H1 (cell line): ENCODE measurements at regions not wholly inside any gene's neighbourhood (a gene's known extent, or its start where the extent isn't known, plus 50 kb on each side); places are given as distances from the start of the nearest gene placed in this dataset.

ENCODE experiments used
- CTCF ChIA-PET: fragments of 300-600 bp; sonication (Branson Sonifier 250); formaldehyde crosslinking; loops from one replicate; lab custom pipeline; 2021; ENCODE audit not compliant: partially characterized antibody; lab: Charles Lee
- POLR2A ChIA-PET: fragments of 300-600 bp; sonication (Branson Sonifier 250); formaldehyde crosslinking; loops from one replicate; lab custom pipeline; 2021; ENCODE audit warnings: inconsistent platforms; ENCODE audit not compliant: partially characterized antibody; lab: Charles Lee
- DNase-seq, 2 experiments: peaks; one replicate each; pipeline versions ENCODE4 v3.0.0 to v3.0.0-alpha.2; 2010 to 2022; ENCODE audit warnings: low spot score in 2 of 2, low read depth in 1 of 2, mixed read lengths in 1 of 2
- FAIRE-seq: peaks from 2 replicates; lab custom pipeline; 2011; peaks lifted over from hg19 to GRCh38; lab: Jason Lieb, UNC
- H2AFZ ChIP-seq: 2 replicates; pipeline ENCODE4 v1.8.1; 2012; ENCODE audit warnings: low read length, inconsistent platforms
- H2AK5ac ChIP-seq: 2 replicates; pipeline ENCODE4 v1.6.1; 2013; ENCODE audit warnings: low read depth, low read length
- H2BK120ac ChIP-seq: replicated peaks from 2 replicates; pipeline ENCODE3; 2013; ENCODE audit warnings: low read depth, low read length, inconsistent platforms
- H2BK12ac ChIP-seq: 2 replicates; pipeline ENCODE4 v1.6.1; 2013; ENCODE audit warnings: low read depth, low read length
- H2BK15ac ChIP-seq: 2 replicates; pipeline ENCODE4 v1.6.1; 2013; ENCODE audit warnings: low read length
- H2BK20ac ChIP-seq: 2 replicates; pipeline ENCODE4 v1.6.1; 2013; ENCODE audit warnings: low read length
- H2BK5ac ChIP-seq: 2 replicates; pipeline ENCODE4 v1.6.1; 2013; ENCODE audit warnings: low read depth, low read length
- H3K14ac ChIP-seq: 2 replicates; pipeline ENCODE4 v1.6.1; 2013; ENCODE audit warnings: inconsistent platforms; ENCODE audit not compliant: insufficient read length
- H3K18ac ChIP-seq: 2 replicates; pipeline ENCODE4 v1.6.1; 2013; ENCODE audit warnings: low read length; ENCODE audit errors: extremely low read depth
- H3K23ac ChIP-seq: 2 replicates; pipeline ENCODE4 v1.6.1; 2013; ENCODE audit warnings: inconsistent platforms; ENCODE audit not compliant: insufficient read length
- H3K23me2 ChIP-seq: 2 replicates; pipeline ENCODE4 v1.6.1; 2013; ENCODE audit warnings: low read depth, low read length
- H3K27ac ChIP-seq: 2 replicates; pipeline ENCODE4 v1.6.1; 2011; ENCODE audit warnings: low read depth, low read length, inconsistent platforms
- H3K27me3 ChIP-seq, 4 experiments: replicated peaks in 1 of 4; 1 replicate in 1 of 4; 2 replicates in 3 of 4; pipeline versions ENCODE4 v1.6.1 to v1.8.1; 2011 to 2013; ENCODE audit warnings: low read length in 3 of 4, mild to moderate bottlenecking in 3 of 4, inconsistent platforms in 2 of 4, mixed read lengths in 2 of 4, moderate library complexity in 1 of 4; ENCODE audit not compliant: control insufficient read depth in 3 of 4, insufficient read depth in 3 of 4; ENCODE audit errors: extremely low read depth in 1 of 4
- H3K36me3 ChIP-seq, 4 experiments: 2 replicates each; pipeline versions ENCODE4 v1.6.1 to v1.8.1; 2011 to 2013; ENCODE audit warnings: mild to moderate bottlenecking in 4 of 4, low read length in 3 of 4, moderate library complexity in 2 of 4, control low read depth in 1 of 4, inconsistent platforms in 1 of 4; ENCODE audit not compliant: insufficient read depth in 4 of 4, control insufficient read depth in 2 of 4
- H3K4ac ChIP-seq: replicated peaks from 2 replicates; pipeline ENCODE3; 2013; ENCODE audit warnings: low read length, low read depth, mixed read lengths, inconsistent platforms; ENCODE audit not compliant: insufficient read length
- H3K4me1 ChIP-seq, 4 experiments: replicated peaks in 1 of 4; 1 replicate in 1 of 4; 2 replicates in 3 of 4; pipeline versions ENCODE4 v1.6.1 to v1.8.1; 2011 to 2013; ENCODE audit warnings: low read length in 3 of 4, inconsistent platforms in 2 of 4, mixed read lengths in 1 of 4; ENCODE audit not compliant: insufficient read depth in 4 of 4, control insufficient read depth in 3 of 4
- H3K4me2 ChIP-seq, 2 experiments: 2 replicates each; pipeline versions ENCODE4 v1.6.1 to v1.8.1; 2011 to 2013; ENCODE audit warnings: low read depth in 2 of 2, low read length in 2 of 2, control low read depth in 1 of 2, inconsistent platforms in 1 of 2, mild to moderate bottlenecking in 1 of 2; ENCODE audit not compliant: insufficient read depth in 1 of 2
- H3K4me3 ChIP-seq, 4 experiments: fragments of 200-600, 300-600 bp in 1 of 4; sonication (generic), shearing (Covaris generic), sonication (Bioruptor Twin) in 1 of 4; 2 replicates each; pipeline versions ENCODE4 v1.5.1 to v1.8.1; 2011 to 2016; ENCODE audit warnings: low read length in 4 of 4, low read depth in 3 of 4, control low read depth in 2 of 4, inconsistent platforms in 2 of 4, mild to moderate bottlenecking in 2 of 4, mixed read lengths in 1 of 4, moderate library complexity in 1 of 4; ENCODE audit not compliant: insufficient read depth in 2 of 4; ENCODE audit errors: extremely low read depth in 1 of 4
- H3K56ac ChIP-seq: replicated peaks from 2 replicates; pipeline ENCODE3; 2013; ENCODE audit warnings: low read depth, mild to moderate bottlenecking, mixed read lengths, low read length, inconsistent platforms; ENCODE audit not compliant: insufficient read length
- H3K79me1 ChIP-seq: 2 replicates; pipeline ENCODE4 v1.6.1; 2013; ENCODE audit warnings: low read depth, low read length, control low read depth
- H3K79me2 ChIP-seq, 2 experiments: 2 replicates each; pipeline versions ENCODE4 v1.6.1 to v1.8.1; 2012 to 2013; ENCODE audit warnings: low read length in 2 of 2, mild to moderate bottlenecking in 2 of 2, inconsistent platforms in 1 of 2; ENCODE audit not compliant: insufficient read depth in 2 of 2, control insufficient read depth in 1 of 2
- H3K9ac ChIP-seq, 4 experiments: replicated peaks in 1 of 4; 1 replicate in 1 of 4; 2 replicates in 3 of 4; pipeline versions ENCODE4 v1.6.1 to v1.8.1; 2011 to 2013; ENCODE audit warnings: low read depth in 3 of 4, low read length in 3 of 4, control low read depth in 2 of 4, mild to moderate bottlenecking in 2 of 4, moderate library complexity in 2 of 4, inconsistent platforms in 1 of 4; ENCODE audit errors: extremely low read depth in 1 of 4
- H3K9me3 ChIP-seq, 2 experiments: 2 replicates each; pipeline versions ENCODE4 v1.6.1 to v1.8.1; 2012 to 2013; ENCODE audit warnings: mild to moderate bottlenecking in 2 of 2, moderate library complexity in 2 of 2, control low read depth in 1 of 2, inconsistent platforms in 1 of 2, low read depth in 1 of 2, low read length in 1 of 2, mixed read lengths in 1 of 2; ENCODE audit not compliant: insufficient read depth in 2 of 2
- H4K20me1 ChIP-seq, 2 experiments: replicated peaks in 1 of 2; 2 replicates each; pipeline versions ENCODE3 to v1.8.1; 2011 to 2013; ENCODE audit warnings: inconsistent platforms in 2 of 2, low read length in 2 of 2, mild to moderate bottlenecking in 1 of 2; ENCODE audit not compliant: insufficient read depth in 2 of 2, control insufficient read depth in 1 of 2
- H4K5ac ChIP-seq: 2 replicates; pipeline ENCODE4 v1.6.1; 2013; ENCODE audit warnings: low read length, low read depth, mixed read lengths, inconsistent platforms; ENCODE audit not compliant: insufficient read length
- H4K8ac ChIP-seq: 2 replicates; pipeline ENCODE4 v1.8.0; 2013; ENCODE audit warnings: mild to moderate bottlenecking, moderate library complexity, low read length, inconsistent platforms; ENCODE audit not compliant: insufficient read depth; ENCODE audit errors: extremely low read depth
- H4K91ac ChIP-seq: replicated peaks from 2 replicates; pipeline ENCODE3; 2013; ENCODE audit warnings: low read length, mixed read lengths, inconsistent platforms; ENCODE audit not compliant: insufficient read length
- ASH2L ChIP-seq: fragments of 200-600, 300-600 bp; sonication (generic); IDR thresholded peaks from one replicate; pipeline ENCODE4 v1.7.1; 2017; ENCODE audit warnings: low read length
- ATF3 ChIP-seq: IDR thresholded peaks from 2 replicates; pipeline ENCODE4 v1.6.1; 2011; ENCODE audit warnings: low read depth, mild to moderate bottlenecking, low read length; ENCODE audit not compliant: insufficient read depth
- CHD1 ChIP-seq: IDR thresholded peaks from 2 replicates; pipeline ENCODE4 v1.6.1; 2012; ENCODE audit warnings: low read depth, low read length, improper control_type of control experiment
- CHD2 ChIP-seq: IDR thresholded peaks from 2 replicates; pipeline ENCODE4 v1.6.1; 2012; ENCODE audit warnings: low read length, improper control_type of control experiment
- KDM4A ChIP-seq: IDR thresholded peaks from one replicate; pipeline ENCODE4 v1.7.1; 2012; ENCODE audit warnings: low read depth, mild to moderate bottlenecking, moderate library complexity, low read length, inconsistent platforms; ENCODE audit not compliant: severe bottlenecking
- POU5F1 ChIP-seq: IDR thresholded peaks from 2 replicates; pipeline ENCODE4 v1.6.1; 2011; ENCODE audit warnings: low read depth, mild to moderate bottlenecking, low read length, moderate library complexity
- SIRT6 ChIP-seq: IDR thresholded peaks from one replicate; pipeline ENCODE4 v1.7.1; 2012; ENCODE audit warnings: low read length, inconsistent platforms
- TBP ChIP-seq: IDR thresholded peaks from 2 replicates; pipeline ENCODE4 v1.6.1; 2011; ENCODE audit warnings: low read depth, low read length, improper control_type of control experiment
- WGBS, 2 experiments: shearing (Covaris generic) in 1 of 2; methylation state at CpG; one replicate each; pipeline versions ENCODE4 v1.1.6 to v1.1.7; 2013 to 2015; ENCODE audit warnings: low lambda C conversion rate in 2 of 2, mixed read lengths in 2 of 2, inconsistent platforms in 1 of 2, low coverage in 1 of 2, missing lambda C conversion rate in 1 of 2; ENCODE audit not compliant: insufficient replicate concordance in 2 of 2, insufficient coverage in 1 of 2, insufficient read length in 1 of 2; ENCODE audit errors: extremely low coverage in 1 of 2, missing lambda C conversion rate in 1 of 2; 5-methylcytosine and 5-hydroxymethylcytosine counted together

GRCh38 chr16:62610291-62610690, 574.1 kb upstream of the CDH8 start:
- peak overlapping the region; percentile 32 for H3K23ac ChIP-seq
- no peaks in the 10 kb centered on the region for H4K20me1 ChIP-seq
- H3K4ac ChIP-seq = no peak overlapping the region
- no peak overlapping the region for H3K9ac ChIP-seq
- no peak overlapping the region for H4K5ac ChIP-seq
- H3K4me2 ChIP-seq = no peak overlapping the region
- no peak overlapping the region for H4K91ac ChIP-seq
- POLR2A ChIA-PET = no interaction called here
- no peaks in the 10 kb centered on the region for H3K79me2 ChIP-seq
- H2BK120ac ChIP-seq = no peak overlapping the region
- no peak for DNase-seq
- H2BK20ac ChIP-seq = no peak overlapping the region
- H3K27ac ChIP-seq = no peak overlapping the region
- H2BK12ac ChIP-seq = no peak overlapping the region
- TF ChIP-seq ASH2L (no peak), POU5F1 (no peak), CHD2 (no peak), ATF3 (no peak), SIRT6 (no peak), TBP (no peak), CHD1 (no peak), KDM4A (no peak)
- no peaks in the 10 kb centered on the region for H3K27me3 ChIP-seq
- no peaks in the 10 kb centered on the region for H3K36me3 ChIP-seq
- H3K18ac ChIP-seq = no peak overlapping the region
- H3K23me2 ChIP-seq = no peaks in the 10 kb centered on the region
- 0 out of 2 replicates have a peak overlapping the region, but pooled peaks have one; percentile 9 for H2AFZ ChIP-seq
- WGBS, 2 experiments = 91% methylated on average over 7 of the region's 7 CpGs; no CpG with 5 or more reads in 1 of the 2 experiments
- H3K4me3 ChIP-seq = no peak overlapping the region
- no peak overlapping the region for H4K8ac ChIP-seq
- no peak overlapping the region for H3K56ac ChIP-seq
- H2BK15ac ChIP-seq = no peak overlapping the region
- no peak for FAIRE-seq
- H3K4me1 ChIP-seq = no peaks in the 10 kb centered on the region
- H2AK5ac ChIP-seq = no peak overlapping the region
- H2BK5ac ChIP-seq = no peak overlapping the region
- CTCF ChIA-PET = no interaction called here
- no peak overlapping the region for H3K14ac ChIP-seq
- H3K9me3 ChIP-seq = no peaks in the 10 kb centered on the region
- no peaks in the 10 kb centered on the region for H3K79me1 ChIP-seq
